Limb (tissue), 2 donors: ENCODE measurements at regions not wholly inside any gene's neighbourhood (a gene's known extent, or its start where the extent isn't known, plus 50 kb on each side); places are given as distances from the start of the nearest gene placed in this dataset.

Experiments used
- DNase-seq, 2 donors: peaks; one replicate each; pipeline ENCODE4 v3.0.0-alpha.2; 2016; ENCODE audit errors: extremely low spot score in 2 of 2

DNA sequence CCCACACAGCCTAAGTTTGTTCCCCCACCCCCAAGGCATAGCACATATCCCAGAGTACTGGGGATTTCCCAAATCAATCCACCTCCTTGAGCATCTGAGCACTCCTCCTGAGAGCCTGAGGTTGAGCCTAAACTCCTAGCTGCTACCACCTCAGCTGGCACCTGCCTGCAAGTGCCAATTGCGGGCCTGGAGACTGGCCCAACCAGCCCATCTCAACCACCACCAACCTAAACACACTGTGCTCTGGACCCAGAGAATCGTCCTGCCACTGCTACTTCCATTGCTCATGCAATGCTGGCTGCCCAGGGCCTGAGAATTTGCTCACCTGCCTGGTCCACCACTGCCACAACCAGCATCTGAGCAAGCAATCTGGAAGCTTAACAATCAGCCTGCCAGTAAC is 177.1 kb downstream of the FGF13 start:
- no peak for DNase-seq

DNA sequence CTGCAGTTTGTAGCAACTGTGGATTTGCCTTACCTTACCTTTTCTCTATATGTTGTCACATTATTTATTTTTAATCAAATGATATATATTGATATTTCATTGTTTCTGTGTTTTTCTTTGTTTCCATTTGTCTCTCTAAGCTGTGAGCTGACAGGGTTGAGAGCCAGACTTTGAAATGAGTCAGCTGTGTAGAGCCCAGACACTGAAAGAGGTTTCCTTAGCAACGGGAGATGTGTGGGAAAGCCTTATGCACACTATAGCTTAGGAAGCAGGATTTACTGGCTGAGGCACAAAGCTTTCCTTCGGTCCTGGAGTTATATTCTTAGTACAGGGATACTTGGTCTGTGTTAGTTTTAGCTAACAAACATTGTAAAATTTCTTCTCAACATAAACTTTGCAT is 192.2 kb downstream of the FGF13 start:
- peak; percentile 26 to 66 for DNase-seq

DNA sequence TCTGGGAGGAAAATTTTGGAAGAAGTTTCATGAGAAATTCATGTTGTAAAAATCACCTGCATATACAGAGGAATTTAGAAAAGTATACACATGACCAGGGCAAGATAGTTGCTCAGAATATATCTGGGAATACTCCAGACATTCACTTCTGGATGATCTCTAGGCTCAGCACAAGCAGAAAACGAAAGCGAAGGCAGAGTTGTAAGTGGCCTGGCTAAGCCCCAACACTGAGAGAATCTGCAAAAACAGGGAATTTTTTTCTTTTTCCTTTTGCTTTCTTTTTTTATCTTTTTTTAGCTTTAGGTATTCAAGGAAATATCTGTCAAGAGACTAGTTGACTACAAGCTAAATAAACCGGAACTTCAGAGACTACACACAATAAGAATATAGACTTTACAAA is 207.2 kb downstream of the FGF13 start:
- no peak for DNase-seq

DNA sequence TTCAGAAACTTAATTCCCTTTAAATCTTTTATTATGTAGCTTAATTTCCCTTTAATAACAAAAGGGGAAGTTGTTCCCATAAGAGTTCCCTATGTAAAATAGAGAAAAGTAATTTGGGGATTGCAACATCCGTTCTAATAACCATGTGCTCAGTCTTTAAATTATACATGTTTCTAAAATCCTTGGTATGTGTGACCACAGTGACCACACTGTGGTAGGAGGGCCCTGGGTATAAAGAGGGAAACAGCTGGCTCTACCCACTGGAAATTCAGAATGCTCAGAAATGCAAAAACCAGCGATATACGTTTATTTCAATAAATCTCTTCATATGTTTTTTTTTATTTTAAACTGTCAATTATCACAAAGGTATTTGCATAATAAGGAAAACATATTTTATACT is 219.1 kb downstream of the FGF13 start:
- no peak for DNase-seq

DNA sequence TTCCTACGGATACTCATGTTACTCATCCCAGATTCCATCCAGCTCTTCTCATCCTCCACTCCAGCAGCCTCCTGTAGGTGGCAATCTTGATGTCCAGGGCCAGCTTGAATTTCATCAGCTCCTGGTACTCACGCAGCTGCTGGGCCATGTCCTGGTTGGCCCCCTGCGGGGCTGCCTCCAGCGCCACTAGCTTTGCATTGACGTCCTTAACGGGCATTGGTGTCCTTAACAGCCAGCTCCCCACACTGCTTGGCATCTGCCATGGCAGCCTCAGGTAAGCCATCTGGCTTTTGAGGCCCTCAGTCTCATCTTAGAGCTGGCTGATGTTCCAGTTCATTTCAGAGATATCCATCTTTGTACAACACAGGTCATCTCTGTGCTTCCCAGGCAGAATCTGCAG is 223.7 kb downstream of the FGF13 start:
- DNase-seq, result no peak

GRCh38 chrX:138485767-138486166 is 225.8 kb downstream of the FGF13 start:
- DNase-seq, result no peak

DNA sequence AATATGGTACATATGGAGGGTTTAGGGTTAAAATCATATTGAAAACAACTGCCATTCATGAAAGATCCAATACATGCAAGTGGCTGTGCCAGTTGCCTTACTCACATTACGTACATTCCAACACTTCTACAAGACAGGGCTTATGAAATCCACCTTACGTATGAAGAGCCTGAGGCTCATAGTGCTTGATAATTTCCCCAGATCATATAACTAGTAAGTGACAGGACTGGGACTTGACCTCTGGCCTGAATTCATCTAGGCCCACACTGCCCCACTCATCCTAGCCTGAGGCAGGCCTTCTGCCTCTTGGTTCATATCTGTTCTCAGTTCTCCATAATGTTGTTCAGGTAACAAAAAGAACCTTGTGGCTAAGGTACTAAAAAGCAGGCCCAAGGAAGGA is 226.3 kb downstream of the FGF13 start:
- no peak for DNase-seq

- no peak for DNase-seq
These were observed 227.1 kb downstream of the FGF13 start for GRCh38 chrX:138484451-138484850.

- DNase-seq, result no peak
These were observed 229.9 kb downstream of the FGF13 start for GRCh38 chrX:138481649-138482048.

- DNase-seq, result no peak
These were observed 248.0 kb downstream of the FGF13 start for GRCh38 chrX:138463476-138463875.
